Neural progenitor cell (in vitro differentiated cells): ENCODE measurements at regions not wholly inside any gene's neighbourhood (a gene's known extent, or its start where the extent isn't known, plus 50 kb on each side); places are given as distances from the start of the nearest gene placed in this dataset.

ENCODE experiments used
- DNase-seq: peaks from one replicate; pipeline ENCODE4 v3.0.0-alpha.2; 2016; ENCODE audit warnings: low spot score
- H2AFZ ChIP-seq: fragments of 200-600 bp; sonication (generic); replicated peaks from 2 replicates; pipeline ENCODE4 v1.6.1; 2016; ENCODE audit warnings: antibody characterized with exemption
- H3F3A ChIP-seq: fragments of 200-600 bp; sonication (generic); 2 replicates; pipeline ENCODE4 v1.6.1; 2016; ENCODE audit warnings: antibody characterized with exemption, low read depth
- H3K27ac ChIP-seq: fragments of 200-600 bp; sonication (generic); 2 replicates; pipeline ENCODE4 v1.5.1; 2016; ENCODE audit warnings: mild to moderate bottlenecking
- H3K27me3 ChIP-seq: fragments of 200-600 bp; sonication (generic); 2 replicates; pipeline ENCODE4 v1.6.1; 2016; ENCODE audit warnings: mild to moderate bottlenecking, moderate library complexity
- H3K36me3 ChIP-seq: fragments of 200-600 bp; sonication (generic); 2 replicates; pipeline ENCODE4 v1.5.1; 2016
- H3K4me1 ChIP-seq: fragments of 200-600 bp; sonication (generic); 2 replicates; pipeline ENCODE4 v1.6.1; 2016; ENCODE audit warnings: mixed run types
- H3K4me2 ChIP-seq: fragments of 200-600 bp; sonication (generic); 2 replicates; pipeline ENCODE4 v1.6.1; 2016
- H3K4me3 ChIP-seq: fragments of 200-600 bp; sonication (generic); 2 replicates; pipeline ENCODE4 v1.5.1; 2016
- H3K79me2 ChIP-seq: fragments of 200-600 bp; sonication (generic); 2 replicates; pipeline ENCODE4 v1.6.1; 2016; ENCODE audit warnings: low read depth
- H3K9ac ChIP-seq: fragments of 200-600 bp; sonication (generic); 2 replicates; pipeline ENCODE4 v1.6.1; 2016
- H3K9me3 ChIP-seq: fragments of 200-600 bp; sonication (generic); 2 replicates; pipeline ENCODE4 v1.5.1; 2016; ENCODE audit warnings: low read depth
- H4K20me1 ChIP-seq: fragments of 200-600 bp; sonication (generic); 2 replicates; pipeline ENCODE4 v1.6.1; 2016; ENCODE audit warnings: low read depth
- H3K27ac Mint-ChIP-seq: 3 replicates; pipeline ENCODE4 v1.8.0; 2021; ENCODE audit warnings: mixed read lengths
- H3K27me3 Mint-ChIP-seq: 2 replicates; pipeline ENCODE4 v1.8.0; 2022; ENCODE audit warnings: low read depth, mild to moderate bottlenecking, inconsistent platforms, moderate library complexity, mixed read lengths; ENCODE audit not compliant: insufficient read depth
- H3K36me3 Mint-ChIP-seq: 3 replicates; pipeline ENCODE4 v1.8.0; 2021; ENCODE audit warnings: mixed read lengths
- H3K4me1 Mint-ChIP-seq: 3 replicates; pipeline ENCODE4 v1.8.0; 2021; ENCODE audit warnings: mixed read lengths
- H3K4me3 Mint-ChIP-seq: 3 replicates; pipeline ENCODE4 v1.8.0; 2021; ENCODE audit warnings: mild to moderate bottlenecking, moderate library complexity, mixed read lengths
- H3K9me3 Mint-ChIP-seq: 3 replicates; pipeline ENCODE4 v1.8.0; 2020; ENCODE audit warnings: mixed read lengths
- EZH2 ChIP-seq: fragments of 200-600 bp; sonication (generic); IDR thresholded peaks from 2 replicates; pipeline ENCODE4 v1.6.1; 2017; ENCODE audit warnings: antibody characterized with exemption, mild to moderate bottlenecking, moderate library complexity
- EZH2phosphoT487 ChIP-seq: fragments of 200-600 bp; sonication (generic); IDR thresholded peaks from 2 replicates; pipeline ENCODE4 v1.6.1; 2017; ENCODE audit warnings: antibody characterized with exemption
- TF ChIP-seq, protein P1 (sequence below): fragments of 200-600 bp; sonication (generic); IDR thresholded peaks from 2 replicates; pipeline ENCODE4 v1.5.1; 2017; ENCODE audit warnings: antibody characterized with exemption, mild to moderate bottlenecking

DNA sequence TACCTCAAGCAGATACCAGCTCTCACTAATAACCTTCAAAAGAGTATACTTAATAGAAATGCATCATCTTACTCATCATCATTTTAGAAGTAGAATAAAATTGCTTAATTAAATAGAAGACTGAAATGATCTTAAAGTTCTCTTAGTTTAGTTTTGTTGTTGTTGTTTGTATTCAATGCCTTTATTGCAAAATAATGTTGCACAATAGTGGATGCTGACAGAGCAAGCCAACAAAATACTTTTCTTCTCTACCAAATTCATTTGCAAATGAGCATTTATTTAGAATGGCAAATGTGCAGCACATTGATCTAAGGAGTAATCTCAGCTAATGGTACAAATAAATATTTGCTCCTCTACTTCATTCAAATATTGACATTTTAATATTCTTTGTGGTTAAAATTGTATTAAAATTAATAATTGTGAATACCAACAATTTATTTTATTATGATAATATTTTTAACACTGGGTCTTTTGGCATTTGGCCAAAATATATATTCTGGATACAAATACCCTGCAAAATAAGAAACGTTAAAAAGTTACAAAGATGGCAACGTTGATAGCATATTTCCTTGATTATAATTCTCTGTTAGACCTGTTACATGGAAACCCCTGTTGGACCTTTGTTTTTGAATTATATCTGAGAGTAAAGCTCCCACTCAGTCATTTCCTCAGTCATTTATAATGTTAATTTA is 496.1 kb downstream of the RERGL start:
- no peak overlapping the region for H3K4me3 ChIP-seq
- H3F3A ChIP-seq = no peaks in the 10 kb centered on the region
- H3K27ac ChIP-seq = no peak overlapping the region
- H3K27me3 Mint-ChIP-seq = no peaks in the 10 kb centered on the region
- no peaks in the 10 kb centered on the region for H3K27me3 ChIP-seq
- no peaks in the 10 kb centered on the region for H3K4me1 Mint-ChIP-seq
- H4K20me1 ChIP-seq = no peaks in the 10 kb centered on the region
- no peak overlapping the region for H3K4me2 ChIP-seq
- H3K9me3 Mint-ChIP-seq = no peaks in the 10 kb centered on the region
- TF ChIP-seq, protein P1, sequence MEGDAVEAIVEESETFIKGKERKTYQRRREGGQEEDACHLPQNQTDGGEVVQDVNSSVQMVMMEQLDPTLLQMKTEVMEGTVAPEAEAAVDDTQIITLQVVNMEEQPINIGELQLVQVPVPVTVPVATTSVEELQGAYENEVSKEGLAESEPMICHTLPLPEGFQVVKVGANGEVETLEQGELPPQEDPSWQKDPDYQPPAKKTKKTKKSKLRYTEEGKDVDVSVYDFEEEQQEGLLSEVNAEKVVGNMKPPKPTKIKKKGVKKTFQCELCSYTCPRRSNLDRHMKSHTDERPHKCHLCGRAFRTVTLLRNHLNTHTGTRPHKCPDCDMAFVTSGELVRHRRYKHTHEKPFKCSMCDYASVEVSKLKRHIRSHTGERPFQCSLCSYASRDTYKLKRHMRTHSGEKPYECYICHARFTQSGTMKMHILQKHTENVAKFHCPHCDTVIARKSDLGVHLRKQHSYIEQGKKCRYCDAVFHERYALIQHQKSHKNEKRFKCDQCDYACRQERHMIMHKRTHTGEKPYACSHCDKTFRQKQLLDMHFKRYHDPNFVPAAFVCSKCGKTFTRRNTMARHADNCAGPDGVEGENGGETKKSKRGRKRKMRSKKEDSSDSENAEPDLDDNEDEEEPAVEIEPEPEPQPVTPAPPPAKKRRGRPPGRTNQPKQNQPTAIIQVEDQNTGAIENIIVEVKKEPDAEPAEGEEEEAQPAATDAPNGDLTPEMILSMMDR = no peak
- TF ChIP-seq EZH2phosphoT487 (no peak), EZH2 (no peak)
- H3K9me3 ChIP-seq = no peaks in the 10 kb centered on the region
- H3K27ac Mint-ChIP-seq = no peak overlapping the region
- no peaks in the 10 kb centered on the region for H3K36me3 ChIP-seq
- peaks cover under 1% of the 10 kb centered on the region for H3K4me1 ChIP-seq
- H3K79me2 ChIP-seq = no peaks in the 10 kb centered on the region
- H3K9ac ChIP-seq = no peak overlapping the region
- H3K36me3 Mint-ChIP-seq = no peaks in the 10 kb centered on the region
- H3K4me3 Mint-ChIP-seq = no peak overlapping the region
- no peak overlapping the region for H2AFZ ChIP-seq
- DNase-seq = no peak

DNA sequence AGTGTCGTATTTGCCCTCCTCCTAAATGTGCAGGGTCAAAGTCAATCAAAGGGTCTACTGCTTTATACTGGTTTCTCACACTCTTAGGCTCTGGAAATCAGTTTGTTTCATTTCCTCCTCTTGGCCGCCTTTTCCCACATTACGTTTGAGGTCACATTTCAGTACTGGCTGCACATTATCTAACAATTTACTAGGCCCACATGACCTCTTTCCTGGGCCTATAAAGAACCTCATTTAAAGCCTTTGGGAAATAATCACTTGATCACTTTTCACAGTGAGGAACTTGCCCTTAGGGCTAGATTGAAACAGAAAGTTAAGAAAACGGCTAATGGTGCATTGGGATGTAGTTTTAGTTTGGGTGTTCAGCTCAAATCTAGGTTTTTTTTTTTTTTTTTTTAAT is 497.5 kb downstream of the RERGL start:
- Histone ChIP-seq H3K36me3 (no peaks in the 10 kb centered on the region), H3K79me2 (no peaks in the 10 kb centered on the region), H4K20me1 (no peaks in the 10 kb centered on the region), H3K9me3 (no peaks in the 10 kb centered on the region), H3F3A (no peaks in the 10 kb centered on the region), H3K4me1 (peaks cover 6% of the 10 kb centered on the region), H3K4me2 (no peak overlapping the region), H3K27me3 (no peaks in the 10 kb centered on the region), H3K4me3 (no peak overlapping the region), H3K9ac (no peak overlapping the region), H2AFZ (no peak overlapping the region), H3K27ac (no peak overlapping the region)
- TF ChIP-seq EZH2 = no peak
- TF ChIP-seq EZH2phosphoT487 = no peak
- TF ChIP-seq, protein P1 = no peak
- Mint-ChIP-seq H3K27me3 (no peaks in the 10 kb centered on the region), H3K36me3 (no peaks in the 10 kb centered on the region), H3K27ac (no peak overlapping the region), H3K4me1 (no peaks in the 10 kb centered on the region), H3K9me3 (no peaks in the 10 kb centered on the region), H3K4me3 (no peak overlapping the region)
- no peak for DNase-seq

DNA sequence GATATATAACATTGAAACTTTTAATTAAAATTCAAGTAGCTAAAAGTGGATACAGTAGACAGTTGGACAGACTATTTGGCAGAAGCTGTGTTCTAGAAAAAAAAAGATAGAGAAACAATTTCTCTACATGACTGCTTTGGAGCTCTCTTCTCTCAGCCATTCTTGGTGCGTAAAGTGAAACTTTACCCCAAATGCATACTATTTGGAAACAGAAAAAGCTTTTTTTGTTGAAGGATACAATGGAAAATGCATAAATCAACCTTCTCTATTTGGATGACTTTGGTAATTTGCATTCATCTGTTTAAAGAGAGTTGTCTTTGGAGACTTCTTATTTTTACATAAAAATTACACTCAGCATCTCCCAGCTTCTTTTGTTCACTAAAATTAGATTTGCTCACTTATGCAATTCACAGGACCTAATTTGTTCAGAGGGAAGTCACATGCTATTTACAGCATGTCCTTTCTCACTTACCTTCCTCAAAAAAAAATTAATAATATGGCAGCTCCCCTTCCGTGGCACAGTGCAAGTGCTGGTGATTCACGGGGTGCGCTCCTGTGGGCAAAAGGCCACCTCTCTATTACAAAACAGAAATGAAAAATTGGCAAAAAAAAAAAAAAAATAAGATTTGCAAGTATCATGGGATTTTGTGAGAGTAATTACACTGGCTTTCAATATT is 498.9 kb downstream of the RERGL start:
- no peak overlapping the region for H2AFZ ChIP-seq
- H3K27me3 Mint-ChIP-seq = no peaks in the 10 kb centered on the region
- H3K4me3 Mint-ChIP-seq = no peak overlapping the region
- H3K4me1 ChIP-seq = peaks cover 6% of the 10 kb centered on the region
- no peak overlapping the region for H3K4me3 ChIP-seq
- no peak overlapping the region for H3K4me2 ChIP-seq
- H3K36me3 ChIP-seq = no peaks in the 10 kb centered on the region
- DNase-seq = no peak
- H3K27ac ChIP-seq = no peak overlapping the region
- H3K27ac Mint-ChIP-seq = no peak overlapping the region
- TF ChIP-seq, protein P1 = no peak
- TF ChIP-seq EZH2phosphoT487 = no peak
- TF ChIP-seq EZH2 = no peak
- H3K9me3 Mint-ChIP-seq = no peaks in the 10 kb centered on the region
- H3K9ac ChIP-seq = no peak overlapping the region
- H3K27me3 ChIP-seq = no peaks in the 10 kb centered on the region
- no peaks in the 10 kb centered on the region for H4K20me1 ChIP-seq
- no peaks in the 10 kb centered on the region for H3K4me1 Mint-ChIP-seq
- H3K9me3 ChIP-seq = no peaks in the 10 kb centered on the region
- no peaks in the 10 kb centered on the region for H3K36me3 Mint-ChIP-seq
- no peaks in the 10 kb centered on the region for H3K79me2 ChIP-seq
- no peaks in the 10 kb centered on the region for H3F3A ChIP-seq
